T-helper 1 cell treated with Interleukin-12 subunit alpha and Interleukin-12 subunit beta and Interleukin-4 antibody, amounts not matched to agents 30 μg/mL and 1 μg/mL, for 36 hours (primary cell): ENCODE measurements at regions not wholly inside any gene's neighbourhood (a gene's known extent, or its start where the extent isn't known, plus 50 kb on each side); places are given as distances from the start of the nearest gene placed in this dataset.

Experiments used
- H3K27ac Mint-ChIP-seq: one replicate; pipeline ENCODE4 v1.8.0; 2021; ENCODE audit warnings: mild to moderate bottlenecking, mixed read lengths
- H3K27me3 Mint-ChIP-seq: one replicate; pipeline ENCODE4 v1.8.0; 2021; ENCODE audit warnings: low read depth, mixed read lengths
- H3K36me3 Mint-ChIP-seq: one replicate; pipeline ENCODE4 v1.8.0; 2021; ENCODE audit warnings: low read depth, mixed read lengths
- H3K4me1 Mint-ChIP-seq: one replicate; pipeline ENCODE4 v1.8.0; 2021; ENCODE audit warnings: low read depth, mixed read lengths
- H3K4me3 Mint-ChIP-seq: one replicate; pipeline ENCODE4 v1.8.0; 2021; ENCODE audit warnings: mild to moderate bottlenecking, moderate library complexity, mixed read lengths
- H3K9me3 Mint-ChIP-seq: one replicate; pipeline ENCODE4 v1.8.0; 2021; ENCODE audit warnings: mixed read lengths

DNA sequence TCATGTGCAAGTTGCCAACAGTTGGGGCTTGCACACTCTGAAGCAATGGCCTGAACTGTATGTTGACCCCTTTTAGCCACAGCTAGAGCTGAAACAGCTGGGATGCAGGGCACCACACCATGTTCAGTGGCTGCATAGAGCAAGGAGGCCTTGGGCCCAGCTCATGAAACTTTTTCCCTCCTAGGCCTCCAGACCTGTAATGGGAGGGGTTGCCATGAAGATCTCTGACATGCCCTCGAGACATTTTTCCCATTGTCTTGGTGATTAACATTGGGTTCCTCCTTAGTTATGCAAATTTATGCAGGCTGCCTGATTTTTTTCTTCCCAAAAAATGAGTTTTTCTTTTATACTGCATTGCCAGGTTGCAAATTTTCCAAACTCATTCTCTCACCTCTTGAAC is 165.1 kb upstream of the PRR20A start:
- H3K4me3 Mint-ChIP-seq: no peak overlapping the region
- no peak overlapping the region for H3K27ac Mint-ChIP-seq
- no peaks in the 10 kb centered on the region for H3K27me3 Mint-ChIP-seq

GRCh38 chr13:56980856-56981255 is 159.9 kb upstream of the PRR20A start:
- Mint-ChIP-seq H3K9me3 (peaks cover 24% of the 10 kb centered on the region), H3K4me3 (no peak overlapping the region), H3K27ac (no peak overlapping the region), H3K4me1 (no peaks in the 10 kb centered on the region), H3K36me3 (no peaks in the 10 kb centered on the region), H3K27me3 (no peaks in the 10 kb centered on the region)

More for the DNA sequence above, 165.1 kb upstream of the PRR20A start:
- no peaks in the 10 kb centered on the region for H3K36me3 Mint-ChIP-seq
- H3K4me1 Mint-ChIP-seq: no peaks in the 10 kb centered on the region
- H3K9me3 Mint-ChIP-seq: peaks cover 26% of the 10 kb centered on the region

GRCh38 chr13:56986121-56986520 is 154.6 kb upstream of the PRR20A start:
- Mint-ChIP-seq H3K9me3 (peaks cover 25% of the 10 kb centered on the region), H3K4me3 (no peak overlapping the region), H3K4me1 (no peaks in the 10 kb centered on the region), H3K36me3 (no peaks in the 10 kb centered on the region), H3K27ac (no peak overlapping the region), H3K27me3 (no peaks in the 10 kb centered on the region)

DNA sequence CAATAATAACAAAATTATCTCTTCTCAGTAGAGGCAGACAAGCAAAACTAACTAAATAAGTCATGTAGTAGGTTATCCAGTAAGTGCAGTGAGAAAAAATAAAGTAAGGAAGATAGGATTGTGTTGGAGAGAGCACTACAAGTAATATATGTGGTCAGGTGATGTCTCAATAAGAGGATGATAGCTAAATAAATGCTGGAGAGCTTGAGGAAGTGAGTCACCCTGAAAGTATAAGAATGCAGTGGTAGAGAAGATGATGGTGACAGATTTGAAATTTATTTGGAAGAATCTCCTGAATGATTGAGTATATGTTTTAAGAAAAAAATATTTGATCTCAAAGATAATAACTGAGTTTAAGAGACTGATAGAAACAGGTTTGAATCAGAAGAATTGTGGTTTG is 152.2 kb upstream of the PRR20A start:
- Mint-ChIP-seq H3K4me1 (no peaks in the 10 kb centered on the region), H3K36me3 (no peaks in the 10 kb centered on the region), H3K27ac (no peak overlapping the region), H3K9me3 (peaks cover 24% of the 10 kb centered on the region), H3K27me3 (no peaks in the 10 kb centered on the region), H3K4me3 (no peak overlapping the region)

DNA sequence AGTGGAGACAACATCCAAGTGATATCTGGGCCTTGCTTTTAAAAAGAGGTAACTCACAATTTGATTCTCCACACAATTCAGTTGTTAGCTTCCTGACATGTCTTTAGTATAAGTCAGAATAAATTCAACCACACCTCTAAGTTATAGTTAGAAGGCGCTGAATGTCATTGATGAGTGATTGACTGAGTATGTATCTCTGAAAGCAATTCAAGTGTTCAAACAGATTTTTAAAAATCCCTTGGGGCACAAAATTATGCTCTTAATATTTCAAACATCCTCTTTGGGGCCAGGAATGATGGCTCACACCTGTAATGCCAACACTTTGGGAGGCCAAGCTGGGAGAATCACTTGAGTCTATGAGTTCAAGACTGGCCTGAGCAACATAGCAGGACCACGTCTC is 137.0 kb upstream of the PRR20A start:
- Mint-ChIP-seq H3K4me3 (no peak overlapping the region), H3K4me1 (no peaks in the 10 kb centered on the region), H3K36me3 (no peaks in the 10 kb centered on the region), H3K9me3 (peaks cover 17% of the 10 kb centered on the region), H3K27me3 (no peaks in the 10 kb centered on the region), H3K27ac (no peak overlapping the region)

DNA sequence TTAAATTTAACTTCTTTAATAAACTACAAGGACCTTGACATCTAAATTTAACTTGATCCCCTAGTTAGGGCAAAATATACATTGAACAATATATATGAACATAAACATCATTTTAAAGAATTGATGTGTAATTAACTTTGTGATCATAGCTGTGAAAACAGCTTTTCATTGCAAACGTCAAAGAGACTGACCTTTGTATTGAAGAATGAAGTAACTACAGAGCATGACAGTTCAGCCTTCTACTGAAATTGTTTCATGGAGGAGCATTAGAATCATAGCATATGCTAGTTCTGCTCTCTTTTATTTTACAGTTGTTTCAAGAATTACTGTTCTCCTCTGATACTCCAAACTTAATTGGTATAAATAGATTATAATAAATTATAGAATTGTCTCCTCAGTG is 123.4 kb upstream of the PRR20A start:
- H3K4me3 Mint-ChIP-seq: no peak overlapping the region
- peaks cover 19% of the 10 kb centered on the region for H3K9me3 Mint-ChIP-seq
- no peaks in the 10 kb centered on the region for H3K4me1 Mint-ChIP-seq
- no peaks in the 10 kb centered on the region for H3K36me3 Mint-ChIP-seq
- H3K27ac Mint-ChIP-seq: no peak overlapping the region
- no peaks in the 10 kb centered on the region for H3K27me3 Mint-ChIP-seq

DNA sequence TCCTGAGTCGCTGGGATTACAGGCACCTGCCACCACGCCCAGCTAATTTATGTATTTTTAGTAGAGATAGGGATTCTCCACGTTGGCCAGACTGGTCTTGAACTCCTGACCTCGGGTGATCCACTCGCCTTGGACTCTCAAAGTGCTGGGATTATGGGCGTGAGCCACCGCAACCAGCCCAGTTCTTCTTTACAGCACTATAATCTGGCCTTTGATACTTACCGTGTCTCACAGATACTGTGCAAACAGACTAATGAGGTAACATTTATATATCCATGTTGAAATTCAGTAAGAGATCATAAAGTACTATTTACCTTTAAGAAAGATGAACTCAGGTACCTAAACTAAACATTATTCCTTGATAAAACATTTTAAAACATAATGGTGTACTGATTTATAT is 121.8 kb upstream of the PRR20A start:
- H3K36me3 Mint-ChIP-seq: no peaks in the 10 kb centered on the region
- H3K27me3 Mint-ChIP-seq: no peaks in the 10 kb centered on the region
- H3K9me3 Mint-ChIP-seq: peaks cover 16% of the 10 kb centered on the region
- H3K4me1 Mint-ChIP-seq: no peaks in the 10 kb centered on the region
- H3K4me3 Mint-ChIP-seq: no peak overlapping the region
- no peak overlapping the region for H3K27ac Mint-ChIP-seq

GRCh38 chr13:57030671-57031070 is 110.0 kb upstream of the PRR20A start:
- H3K27me3 Mint-ChIP-seq: no peaks in the 10 kb centered on the region
- H3K36me3 Mint-ChIP-seq: no peaks in the 10 kb centered on the region

DNA sequence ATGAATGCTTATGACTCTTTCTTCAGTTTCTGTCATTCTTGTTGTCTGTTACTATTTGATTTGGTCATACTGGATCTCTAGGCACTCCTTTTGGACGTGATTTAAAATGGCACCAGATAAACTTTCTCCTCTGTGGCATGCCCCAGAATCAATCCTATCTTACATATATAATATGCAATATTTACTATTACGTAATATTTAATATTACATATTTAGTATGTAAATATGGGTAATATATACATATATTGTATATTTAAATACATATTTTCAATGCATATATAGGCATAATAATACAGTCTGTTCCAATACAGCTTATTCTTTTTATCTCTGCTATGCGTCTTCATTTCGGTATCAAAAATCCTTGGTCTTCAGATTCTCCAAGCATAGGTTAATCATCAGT is 104.4 kb upstream of the PRR20A start:
- H3K36me3 Mint-ChIP-seq: no peaks in the 10 kb centered on the region
- no peak overlapping the region for H3K4me3 Mint-ChIP-seq
- H3K27ac Mint-ChIP-seq: no peak overlapping the region
- peaks cover 17% of the 10 kb centered on the region for H3K9me3 Mint-ChIP-seq
- H3K4me1 Mint-ChIP-seq: no peaks in the 10 kb centered on the region
- H3K27me3 Mint-ChIP-seq: no peaks in the 10 kb centered on the region

More at GRCh38 chr13:57030671-57031070, 110.0 kb upstream of the PRR20A start:
- Mint-ChIP-seq H3K27ac (no peak overlapping the region), H3K4me1 (no peaks in the 10 kb centered on the region), H3K9me3 (peaks cover 30% of the 10 kb centered on the region), H3K4me3 (no peak overlapping the region)

DNA sequence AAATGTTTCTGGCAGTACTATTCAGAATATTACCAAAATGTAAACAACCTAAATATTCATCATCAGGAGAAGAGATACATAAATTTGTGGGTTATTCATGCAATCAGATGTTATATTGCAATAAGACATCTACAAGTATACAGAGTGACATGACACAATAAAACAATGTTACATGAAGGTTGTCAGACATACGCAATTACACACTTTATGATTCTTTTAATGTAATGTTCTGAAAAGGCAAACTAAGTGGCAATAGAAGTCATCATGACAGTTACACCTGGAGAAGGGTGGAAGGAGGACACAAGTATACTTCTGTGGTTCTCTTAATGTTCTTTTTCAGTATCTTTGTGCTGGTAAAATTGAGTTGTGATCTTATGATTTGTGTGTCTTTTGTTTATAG is 95.8 kb upstream of the PRR20A start:
- Mint-ChIP-seq H3K27ac (no peak overlapping the region), H3K27me3 (no peaks in the 10 kb centered on the region), H3K9me3 (peaks cover 29% of the 10 kb centered on the region), H3K4me1 (no peaks in the 10 kb centered on the region), H3K36me3 (no peaks in the 10 kb centered on the region), H3K4me3 (no peak overlapping the region)

DNA sequence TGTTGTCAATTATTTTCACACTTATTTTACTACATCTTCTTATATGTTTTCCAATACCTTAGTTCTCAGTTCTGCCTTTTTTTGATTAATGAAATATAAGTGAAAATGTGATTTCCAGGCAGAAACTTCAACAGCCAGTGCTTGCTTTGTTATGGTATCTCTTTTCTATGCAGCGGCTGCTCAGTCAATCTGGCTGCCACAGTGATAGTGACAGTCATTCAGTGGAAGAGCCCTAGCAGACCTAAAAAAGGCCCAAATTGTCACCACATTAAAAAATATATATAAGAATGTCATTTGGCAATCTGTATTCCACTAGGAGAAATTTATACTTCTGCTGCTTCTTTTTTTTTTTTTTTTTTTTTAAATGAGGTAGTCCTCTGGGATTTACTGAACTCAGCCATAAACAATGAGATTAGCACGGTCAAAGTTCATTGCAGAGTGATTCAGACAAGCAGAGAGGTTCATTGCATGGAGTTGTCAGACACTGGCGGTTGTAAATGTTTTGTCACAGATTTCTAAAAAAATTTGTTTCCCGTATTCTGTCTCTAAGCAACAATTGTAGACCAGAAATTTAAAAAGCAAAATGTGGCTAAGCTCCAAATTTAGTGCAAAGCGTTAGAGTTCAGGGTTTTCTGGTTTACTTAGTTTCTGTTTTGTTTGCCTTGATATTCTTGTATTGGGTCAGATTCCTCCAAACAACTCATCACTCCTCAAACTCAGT is 94.7 kb upstream of the PRR20A start:
- Mint-ChIP-seq H3K9me3 (peaks cover 38% of the 10 kb centered on the region), H3K27me3 (no peaks in the 10 kb centered on the region), H3K4me3 (no peak overlapping the region), H3K27ac (no peak overlapping the region), H3K36me3 (no peaks in the 10 kb centered on the region), H3K4me1 (no peaks in the 10 kb centered on the region)

DNA sequence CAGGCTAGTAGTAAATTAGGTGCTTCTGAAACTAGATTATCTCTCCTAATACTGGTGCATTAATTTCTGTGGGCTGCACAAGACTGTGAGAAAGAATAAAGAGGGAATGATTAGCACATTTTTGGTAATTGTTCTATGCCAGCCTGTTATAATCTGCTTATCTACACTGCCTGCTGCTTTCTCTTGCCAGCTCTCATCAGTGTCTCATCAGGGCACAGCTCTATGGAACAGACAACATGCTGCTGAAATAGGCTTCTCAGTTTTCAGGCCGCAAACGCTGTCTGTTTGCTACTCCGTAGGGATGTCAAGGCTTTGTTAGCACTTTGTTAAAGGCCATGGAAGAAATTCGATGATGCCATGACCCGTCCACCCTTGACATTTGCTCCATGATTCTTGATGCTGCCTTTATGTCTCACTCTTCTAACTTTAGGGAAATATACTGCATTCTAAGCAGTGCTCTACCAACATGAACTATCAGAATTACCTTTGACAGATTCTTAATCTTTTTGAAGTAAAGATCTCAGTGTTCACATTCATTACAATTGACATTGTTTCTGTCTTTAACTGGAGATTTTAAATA is 84.0 kb upstream of the PRR20A start:
- Mint-ChIP-seq H3K4me3 (no peak overlapping the region), H3K27me3 (no peaks in the 10 kb centered on the region), H3K9me3 (peaks cover 36% of the 10 kb centered on the region), H3K36me3 (no peaks in the 10 kb centered on the region), H3K4me1 (no peaks in the 10 kb centered on the region), H3K27ac (no peak overlapping the region)

GRCh38 chr13:57063007-57063406 is 77.7 kb upstream of the PRR20A start:
- Mint-ChIP-seq H3K27ac (no peak overlapping the region), H3K4me3 (no peak overlapping the region), H3K4me1 (no peaks in the 10 kb centered on the region), H3K36me3 (no peaks in the 10 kb centered on the region), H3K9me3 (peaks cover 32% of the 10 kb centered on the region), H3K27me3 (no peaks in the 10 kb centered on the region)

DNA sequence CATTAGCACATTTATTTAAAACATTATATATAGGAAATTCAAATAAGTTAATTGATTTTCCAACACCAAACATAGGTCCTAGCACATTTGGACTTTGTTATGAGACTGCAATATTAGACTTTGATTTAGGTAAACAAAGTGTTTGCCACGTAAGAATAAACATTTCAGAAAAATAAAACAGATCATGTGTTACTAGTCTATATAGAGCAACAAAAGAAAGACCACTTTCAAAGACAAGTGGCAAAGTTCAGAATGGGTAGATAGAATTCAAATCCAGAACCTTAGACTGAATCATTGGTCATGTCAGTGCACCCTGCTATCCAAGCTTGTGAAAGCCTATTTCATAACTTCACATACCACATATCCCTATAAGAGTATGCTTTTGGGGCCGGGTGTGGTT is 66.7 kb upstream of the PRR20A start:
- no peak overlapping the region for H3K4me3 Mint-ChIP-seq
- H3K4me1 Mint-ChIP-seq: no peaks in the 10 kb centered on the region
- no peak overlapping the region for H3K27ac Mint-ChIP-seq
- no peaks in the 10 kb centered on the region for H3K36me3 Mint-ChIP-seq
- no peaks in the 10 kb centered on the region for H3K27me3 Mint-ChIP-seq
- H3K9me3 Mint-ChIP-seq: peaks cover 3% of the 10 kb centered on the region

GRCh38 chr13:57075588-57075987 is 65.1 kb upstream of the PRR20A start:
- Mint-ChIP-seq H3K4me3 (no peak overlapping the region), H3K4me1 (no peaks in the 10 kb centered on the region), H3K36me3 (no peaks in the 10 kb centered on the region), H3K27me3 (no peaks in the 10 kb centered on the region), H3K27ac (no peak overlapping the region), H3K9me3 (peaks cover 6% of the 10 kb centered on the region)
